Epithelial cell of esophagus (primary cell): ENCODE measurements at regions not wholly inside any gene's neighbourhood (a gene's known extent, or its start where the extent isn't known, plus 50 kb on each side); places are given as distances from the start of the nearest gene placed in this dataset.

Experiments used
- DNase-seq: peaks from one replicate; pipeline ENCODE4 v3.0.0; 2010; ENCODE audit warnings: low read depth
- H3K4me3 ChIP-seq: 2 replicates; pipeline ENCODE4 v1.5.1; 2011; ENCODE audit warnings: mild to moderate bottlenecking, low read length, control low read depth
- CTCF ChIP-seq: IDR thresholded peaks from 2 replicates; pipeline ENCODE4 v1.5.1; 2011; ENCODE audit warnings: low read depth, mild to moderate bottlenecking, low read length, control low read depth, inconsistent platforms; ENCODE audit not compliant: insufficient read depth; ENCODE audit errors: missing control alignments

- no peak overlapping the region for H3K4me3 ChIP-seq
- DNase-seq: no peak
- no peak for TF ChIP-seq CTCF
Observed at GRCh38 chr10:83617172-83617571, 522.1 kb upstream of the GHITM start.

DNA sequence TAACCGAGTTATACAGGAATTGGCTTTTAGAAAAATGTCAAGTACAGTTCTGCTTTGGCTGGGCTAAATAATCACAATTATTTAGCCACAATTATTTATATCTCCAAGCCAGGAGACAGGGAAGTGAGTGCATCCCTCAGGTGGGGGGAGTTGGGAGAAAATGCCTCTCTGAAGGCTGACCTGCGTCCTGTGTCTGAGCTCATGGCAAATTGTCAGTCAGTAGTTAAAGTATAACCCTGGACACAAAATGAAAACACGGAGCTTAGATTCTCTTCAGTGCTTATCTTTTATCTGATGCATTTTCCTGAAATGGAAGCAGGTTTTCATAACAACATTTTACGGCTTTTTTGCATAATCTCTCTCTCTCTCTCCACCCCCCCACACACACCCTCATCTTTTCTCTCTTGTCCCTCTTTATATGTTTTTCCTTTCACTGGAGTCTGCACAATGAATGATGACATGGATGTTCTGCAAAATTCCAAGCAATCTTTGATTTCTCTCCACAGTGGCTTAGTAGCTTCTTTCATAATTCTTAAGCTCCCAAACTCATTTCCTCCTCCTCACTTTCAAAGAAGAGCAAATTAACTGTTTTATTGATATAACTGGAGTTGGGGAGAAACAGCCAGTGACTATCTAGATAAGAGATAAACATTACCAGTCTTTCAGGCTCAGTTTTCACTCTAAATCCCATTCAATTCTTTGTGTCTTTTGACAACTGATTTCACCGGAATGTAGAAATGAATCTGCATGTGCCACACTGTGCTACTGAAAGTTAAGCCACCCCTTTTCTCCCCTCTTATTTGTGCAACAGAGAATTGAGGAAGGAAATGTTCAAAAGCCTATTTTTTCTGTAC is 521.4 kb upstream of the GHITM start:
- no peak for DNase-seq
- no peak for TF ChIP-seq CTCF

DNA sequence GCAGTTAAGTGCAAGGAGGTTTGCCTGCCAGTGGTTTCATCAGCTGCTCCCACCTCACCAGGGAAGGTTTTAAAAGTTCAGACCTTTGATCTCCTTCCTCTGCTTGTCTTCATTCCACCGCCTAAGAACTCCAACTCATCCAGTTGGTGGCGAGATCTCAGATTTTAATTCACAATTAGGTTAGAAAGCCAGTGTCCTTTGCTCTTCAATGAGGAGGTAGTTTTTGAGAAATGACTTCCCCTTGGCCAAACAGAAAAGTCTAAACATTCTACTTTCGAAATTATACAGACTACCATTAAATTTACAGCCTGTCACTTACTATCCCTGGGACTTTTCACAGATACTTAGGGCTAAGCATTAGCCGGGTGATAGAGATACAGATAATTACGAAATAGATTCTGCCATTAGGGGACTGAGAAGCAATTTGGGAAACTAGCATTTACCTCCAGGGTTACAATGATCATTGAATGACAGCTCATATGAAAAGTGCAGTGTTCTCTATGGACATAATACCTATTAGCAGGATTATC is 513.4 kb upstream of the GHITM start:
- no peak for DNase-seq
- TF ChIP-seq CTCF: no peak
- no peak overlapping the region for H3K4me3 ChIP-seq

More for the DNA sequence above, 521.4 kb upstream of the GHITM start:
- H3K4me3 ChIP-seq: no peak overlapping the region

DNA sequence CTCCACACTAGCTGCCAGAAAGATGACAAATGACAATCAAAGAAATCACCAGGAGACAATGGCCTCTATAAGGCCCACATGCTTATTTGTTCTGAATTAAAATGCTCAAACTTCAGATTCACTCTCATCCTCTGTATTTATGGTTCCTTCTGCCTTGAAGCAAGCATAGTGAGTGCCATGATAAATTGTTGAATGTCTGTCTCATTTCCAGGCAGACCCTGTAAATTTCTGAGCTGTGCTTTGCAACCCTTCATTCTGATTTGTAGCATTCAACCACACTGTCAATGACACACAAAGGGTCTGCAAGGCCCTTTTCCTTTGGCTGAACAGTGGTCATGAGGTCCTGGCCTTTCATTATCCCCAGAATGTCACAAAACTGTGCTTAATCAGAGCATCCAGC is 506.6 kb upstream of the GHITM start:
- H3K4me3 ChIP-seq: no peak overlapping the region
- no peak for DNase-seq
- no peak for TF ChIP-seq CTCF

DNA sequence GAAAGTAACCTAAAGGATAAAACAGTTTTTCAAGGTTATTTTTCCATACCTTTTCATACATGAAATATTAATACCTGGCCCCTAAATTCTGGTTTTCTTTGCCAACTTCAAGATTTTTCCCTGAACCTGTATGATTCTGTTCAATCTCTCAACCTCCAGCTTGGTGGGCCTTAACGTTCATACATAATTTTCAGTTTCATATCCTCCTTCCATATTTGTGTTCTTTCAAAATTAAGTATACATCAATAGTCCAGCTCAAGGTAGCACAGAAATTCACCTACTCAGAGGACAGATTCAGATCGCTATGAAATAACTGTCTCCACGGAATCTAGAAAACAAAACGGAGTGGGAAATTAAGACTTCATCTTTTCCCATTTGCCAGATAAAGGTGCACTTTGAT is 505.8 kb upstream of the GHITM start:
- no peak for DNase-seq
- no peak overlapping the region for H3K4me3 ChIP-seq
- TF ChIP-seq CTCF: no peak

DNA sequence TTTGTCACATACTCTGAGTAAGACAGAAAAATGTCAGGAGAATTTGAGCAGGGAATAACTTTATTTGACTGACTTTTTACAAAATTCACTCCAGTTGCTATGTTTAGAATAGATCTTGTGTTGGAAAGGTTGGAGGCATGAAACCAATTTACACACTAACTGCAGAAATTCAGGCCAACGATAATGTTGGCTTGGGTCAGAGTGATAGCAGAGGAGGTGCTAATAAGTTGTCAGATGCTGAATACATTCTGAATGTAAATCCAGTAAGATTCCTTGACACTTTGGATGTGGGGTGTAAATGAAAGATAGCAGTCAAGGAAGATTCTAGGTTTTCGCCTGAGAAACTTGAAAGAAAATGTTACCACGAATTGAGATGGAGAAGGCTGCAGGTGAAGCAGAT is 502.5 kb upstream of the GHITM start:
- DNase-seq: no peak
- no peak overlapping the region for H3K4me3 ChIP-seq
- TF ChIP-seq CTCF: no peak

- TF ChIP-seq CTCF: no peak
- H3K4me3 ChIP-seq: no peak overlapping the region
- DNase-seq: no peak
Observed at GRCh38 chr10:83647526-83647925, 491.8 kb upstream of the GHITM start.
